ENCODE measurements at regions not wholly inside any gene's neighbourhood (a gene's known extent, or its start where the extent isn't known, plus 50 kb on each side); places are given as distances from the start of the nearest gene placed in this dataset.

GRCh38 chr14:104356020-104356737 lies 217.8 kb downstream of the KIF26A start:
- peaks cover 10% of the 10 kb centered on the region; the same call in 1 of the 2 replicates for H4K20me1 ChIP-seq (ENCODE audit: insufficient read depth, low read length)
- H3K27me3 ChIP-seq (ENCODE audit: insufficient read depth, low read length, poor library complexity): no peaks in the 10 kb centered on the region
- H3K9ac ChIP-seq (ENCODE audit: low read depth, low read length): no peak overlapping the region
- H3K4me3 ChIP-seq (ENCODE audit: low read depth in 1 of 2, low read length in 2 of 2): no peak overlapping the region
- no peaks in the 10 kb centered on the region for H3K9me3 ChIP-seq (ENCODE audit: insufficient read depth, low read length, severe bottlenecking)
- H3K27ac ChIP-seq (ENCODE audit: low read length): no peak overlapping the region
- no peaks in the 10 kb centered on the region for H3K4me1 ChIP-seq (ENCODE audit: insufficient read depth, low read length)
- DNase-seq (no peak), ATAC-seq (ENCODE audit: insufficient read depth, low read depth) (no peak)
- no peaks in the 10 kb centered on the region for H3K36me3 ChIP-seq (ENCODE audit: insufficient read depth, low read length)
- no peak overlapping the region for H3K4me2 ChIP-seq (ENCODE audit: insufficient read depth, low read length)
- H3K79me2 ChIP-seq (ENCODE audit: insufficient read depth, low read length): no peaks in the 10 kb centered on the region
- TF ChIP-seq EZH2 (IDR thresholded peaks at IDR 0.05; ENCODE audit: borderline replicate concordance, low read depth, low read length, severe bottlenecking) (no peak), CTCF (IDR thresholded peaks at IDR 0.05; ENCODE audit: borderline replicate concordance, extremely low read depth, low read length, poor library complexity, severe bottlenecking) (no peak)
- no peak overlapping the region for H2AFZ ChIP-seq (ENCODE audit: low read depth, low read length)

- Histone ChIP-seq H3K27me3 (ENCODE audit: insufficient read depth, low read length, poor library complexity) (no peaks in the 10 kb centered on the region), H3K4me2 (ENCODE audit: insufficient read depth, low read length) (no peak overlapping the region), H3K9ac (ENCODE audit: low read depth, low read length) (no peak overlapping the region), H3K79me2 (ENCODE audit: insufficient read depth, low read length) (no peaks in the 10 kb centered on the region), H3K9me3 (ENCODE audit: insufficient read depth, low read length, severe bottlenecking) (no peaks in the 10 kb centered on the region), H3K36me3 (ENCODE audit: insufficient read depth, low read length) (no peaks in the 10 kb centered on the region), H3K4me3 (ENCODE audit: low read depth in 1 of 2, low read length in 2 of 2) (no peak overlapping the region), H3K4me1 (ENCODE audit: insufficient read depth, low read length) (no peaks in the 10 kb centered on the region), H2AFZ (ENCODE audit: low read depth, low read length) (no peak overlapping the region), H3K27ac (ENCODE audit: low read length) (no peak overlapping the region), H4K20me1 (ENCODE audit: insufficient read depth, low read length) (peaks cover 10% of the 10 kb centered on the region; the same call in 1 of the 2 replicates)
- TF ChIP-seq EZH2 (IDR thresholded peaks at IDR 0.05; ENCODE audit: borderline replicate concordance, low read depth, low read length, severe bottlenecking) (no peak), CTCF (IDR thresholded peaks at IDR 0.05; ENCODE audit: borderline replicate concordance, extremely low read depth, low read length, poor library complexity, severe bottlenecking) (no peak)
- ATAC-seq (ENCODE audit: insufficient read depth, low read depth) (no peak), DNase-seq (no peak)
These were observed 218.6 kb downstream of the KIF26A start for GRCh38 chr14:104356738-104357688.

GRCh38 chr14:104357689-104358527 lies 219.5 kb downstream of the KIF26A start:
- Histone ChIP-seq H2AFZ (ENCODE audit: low read depth, low read length) (no peak overlapping the region), H3K4me2 (ENCODE audit: insufficient read depth, low read length) (no peak overlapping the region), H3K79me2 (ENCODE audit: insufficient read depth, low read length) (no peaks in the 10 kb centered on the region), H3K9ac (ENCODE audit: low read depth, low read length) (no peak overlapping the region), H3K27ac (ENCODE audit: low read length) (no peak overlapping the region), H3K9me3 (ENCODE audit: insufficient read depth, low read length, severe bottlenecking) (no peaks in the 10 kb centered on the region), H4K20me1 (ENCODE audit: insufficient read depth, low read length) (peaks cover 10% of the 10 kb centered on the region; the same call in 1 of the 2 replicates), H3K27me3 (ENCODE audit: insufficient read depth, low read length, poor library complexity) (no peaks in the 10 kb centered on the region), H3K4me1 (ENCODE audit: insufficient read depth, low read length) (no peaks in the 10 kb centered on the region), H3K4me3 (ENCODE audit: low read depth in 1 of 2, low read length in 2 of 2) (no peak overlapping the region), H3K36me3 (ENCODE audit: insufficient read depth, low read length) (no peaks in the 10 kb centered on the region)
- ATAC-seq (ENCODE audit: insufficient read depth, low read depth) (no peak), DNase-seq (no peak)
- TF ChIP-seq CTCF (IDR thresholded peaks at IDR 0.05; ENCODE audit: borderline replicate concordance, extremely low read depth, low read length, poor library complexity, severe bottlenecking) (no peak), EZH2 (IDR thresholded peaks at IDR 0.05; ENCODE audit: borderline replicate concordance, low read depth, low read length, severe bottlenecking) (no peak)
